K562 (cell line): ENCODE measurements at regions not wholly inside any gene's neighbourhood (a gene's known extent, or its start where the extent isn't known, plus 50 kb on each side); places are given as distances from the start of the nearest gene placed in this dataset.

Source experiments
- ATAC-seq: fragments of 200-7000 bp; cut with Tn5 transposase; 3 replicates; pipeline ENCODE4 v1.9.1; 2020; ENCODE audit warnings: moderate library complexity
- BruUV-seq: library from RNA; stranded (reverse); fragments of 400-500 nt; replicated peaks from 2 replicates; lab custom pipeline; 2021; lab: Mats Ljungman, UMichigan
- CTCF ChIA-PET: fragments of 300-600 bp; formaldehyde crosslinking; extraction: SDS; loops from one replicate; lab custom pipeline; 2021; ENCODE audit warnings: low intra/inter-chr PET ratio; lab: Yijun Ruan, JAX
- POLR2A ChIA-PET: fragments of 300-600, 350-650 bp; sonication (Branson Sonifier 250); formaldehyde crosslinking; extraction: SDS; loops from one replicate; lab custom pipeline; 2021; ENCODE audit warnings: antibody characterized with exemption, inconsistent platforms; lab: Yijun Ruan, JAX
- DNase-seq, 4 experiments: peaks; one replicate each; pipeline versions ENCODE4 v3.0.0 to v3.0.0-alpha.2; 2011 to 2018; ENCODE audit warnings: low spot score in 3 of 4, mixed read lengths in 3 of 4; ENCODE audit errors: extremely low read depth in 1 of 4
- FAIRE-seq: peaks from 2 replicates; lab custom pipeline; 2011; peaks lifted over from hg19 to GRCh38; lab: Jason Lieb, UNC
- H2AFZ ChIP-seq: 2 replicates; pipeline ENCODE4 v1.6.0; 2011; ENCODE audit warnings: low read depth, low read length, control low read depth, inconsistent platforms
- H3K27ac ChIP-seq: fragments of 200-600 bp; 3 replicates; pipeline ENCODE4 v1.8.0; 2011; ENCODE audit warnings: low read depth, mild to moderate bottlenecking, control low read depth, inconsistent platforms, low read length, moderate library complexity, mixed read lengths; ENCODE audit errors: extremely low read depth
- H3K27me3 ChIP-seq, 2 experiments: fragments of 300-600 bp in 1 of 2; 2 replicates in 1 of 2; 3 replicates in 1 of 2; pipeline versions ENCODE4 v1.6.0 to v1.8.0; 2011; ENCODE audit warnings: inconsistent platforms in 2 of 2, low read length in 2 of 2, mild to moderate bottlenecking in 1 of 2, mixed read lengths in 1 of 2, moderate library complexity in 1 of 2; ENCODE audit not compliant: control insufficient read depth in 2 of 2, insufficient read depth in 2 of 2
- H3K36me3 ChIP-seq: fragments of 300-600 bp; 3 replicates; pipeline ENCODE4 v1.8.0; 2011; ENCODE audit warnings: mild to moderate bottlenecking, low read length, inconsistent platforms; ENCODE audit not compliant: control insufficient read depth, insufficient read depth
- H3K4me1 ChIP-seq, 2 experiments: fragments of 200-600 bp in 1 of 2; replicated peaks in 1 of 2; 2 replicates in 1 of 2; 3 replicates in 1 of 2; pipeline versions ENCODE4 v1.5.1 to v1.8.0; 2011; ENCODE audit warnings: inconsistent platforms in 2 of 2, low read length in 2 of 2, mild to moderate bottlenecking in 1 of 2, mixed read lengths in 1 of 2, moderate library complexity in 1 of 2; ENCODE audit not compliant: control insufficient read depth in 2 of 2, insufficient read depth in 2 of 2
- H3K4me2 ChIP-seq: 2 replicates; pipeline ENCODE4 v1.6.1; 2011; ENCODE audit warnings: low read length, control low read depth, inconsistent platforms, mixed read lengths; ENCODE audit not compliant: insufficient read depth
- H3K4me3 ChIP-seq: fragments of 200-600 bp; sonication (generic), shearing (Covaris generic); 2 replicates; pipeline ENCODE4 v1.5.1; 2016; ENCODE audit warnings: control low read depth, inconsistent platforms
- H3K79me2 ChIP-seq: fragments of 200-600 bp; 3 replicates; pipeline ENCODE4 v1.8.0; 2011; ENCODE audit warnings: low read length, inconsistent platforms; ENCODE audit not compliant: control insufficient read depth, insufficient read depth
- H3K9ac ChIP-seq, 2 experiments: 2 replicates each; pipeline versions ENCODE4 v1.6.0 to v1.6.1; 2011; ENCODE audit warnings: low read depth in 2 of 2, low read length in 2 of 2, control low read depth in 1 of 2, inconsistent platforms in 1 of 2, mild to moderate bottlenecking in 1 of 2, mixed read lengths in 1 of 2; ENCODE audit not compliant: insufficient read depth in 1 of 2
- H3K9me1 ChIP-seq: one replicate; pipeline ENCODE4 v1.6.0; 2011; ENCODE audit warnings: inconsistent platforms, mild to moderate bottlenecking, low read length, moderate library complexity; ENCODE audit not compliant: control insufficient read depth, insufficient read depth
- H3K9me3 ChIP-seq: replicated peaks from 2 replicates; pipeline ENCODE4 v1.5.1; 2011; ENCODE audit warnings: low read depth, low read length, inconsistent platforms; ENCODE audit not compliant: control insufficient read depth, insufficient read depth
- H4K20me1 ChIP-seq: replicated peaks from 2 replicates; pipeline ENCODE4 v1.6.1; 2011; ENCODE audit warnings: low read length, inconsistent platforms, mixed read lengths; ENCODE audit not compliant: control insufficient read depth, insufficient read depth
- AFF1 ChIP-seq, 2 experiments: fragments of 450-650 bp; IDR thresholded peaks; 2 replicates each; pipeline ENCODE4 v1.6.1; 2018; ENCODE audit warnings: mild to moderate bottlenecking in 2 of 2, low read depth in 1 of 2; ENCODE audit not compliant: partially characterized antibody in 2 of 2
- BCOR ChIP-seq: fragments of 450-650 bp; IDR thresholded peaks from 2 replicates; pipeline ENCODE4 v1.6.1; 2016
- BRF1 ChIP-seq: IDR thresholded peaks from 3 replicates; pipeline ENCODE4 v1.6.1; 2011; ENCODE audit warnings: borderline replicate concordance, mild to moderate bottlenecking; ENCODE audit not compliant: insufficient read length; ENCODE audit errors: extremely low read depth
- CBFA2T2 ChIP-seq: fragments of 450-650 bp; conservative IDR thresholded peaks from 2 replicates; pipeline ENCODE4 v1.6.1; 2017; ENCODE audit warnings: mild to moderate bottlenecking
- CEBPZ ChIP-seq: fragments of 150-350 bp; IDR thresholded peaks from 2 replicates; pipeline ENCODE4 v1.6.1; 2014; ENCODE audit warnings: low read depth, mild to moderate bottlenecking, low read length, borderline replicate concordance
- EWSR1 ChIP-seq: fragments of 450-650 bp; IDR thresholded peaks from 2 replicates; pipeline ENCODE4 v1.6.1; 2018; ENCODE audit warnings: borderline replicate concordance, mild to moderate bottlenecking, low read depth, moderate library complexity; ENCODE audit not compliant: partially characterized antibody
- IFI16 ChIP-seq: fragments of 250-450 bp; sonication (Bioruptor Pico); IDR thresholded peaks from 2 replicates; pipeline ENCODE4 v2.1.2; 2022; ENCODE audit warnings: mild to moderate bottlenecking, inconsistent platforms
- MEIS2 ChIP-seq: fragments of 450-650 bp; IDR thresholded peaks from 2 replicates; pipeline ENCODE4 v1.6.1; 2014; ENCODE audit warnings: mild to moderate bottlenecking; ENCODE audit not compliant: partially characterized antibody
- TFAP4 ChIP-seq: sonication (generic); formaldehyde crosslinking; IDR thresholded peaks from 2 replicates; pipeline ENCODE4 v1.8.0; 2022; ENCODE audit warnings: missing genetic modification reagents, mild to moderate bottlenecking, moderate library complexity, borderline replicate concordance
- TRIM24 ChIP-seq, 2 experiments: fragments of 450-650 bp; IDR thresholded peaks; 2 replicates each; pipeline ENCODE4 v1.6.1; 2016
- TSC22D4 ChIP-seq: fragments of 450-650 bp; IDR thresholded peaks from 2 replicates; pipeline ENCODE4 v1.6.1; 2016; ENCODE audit warnings: missing genetic modification characterization, missing biosample characterization, control low read depth
- XRCC3 ChIP-seq: fragments of 450-650 bp; IDR thresholded peaks from 2 replicates; pipeline ENCODE4 v1.6.1; 2017; ENCODE audit warnings: mild to moderate bottlenecking, moderate library complexity
- ZC3H4 ChIP-seq: sonication (generic); formaldehyde crosslinking; IDR thresholded peaks from 2 replicates; pipeline ENCODE4 v1.9.0; 2021; ENCODE audit warnings: missing genetic modification reagents, borderline replicate concordance
- ZFX ChIP-seq: sonication (generic); formaldehyde crosslinking; IDR thresholded peaks from 2 replicates; pipeline ENCODE4 v1.8.0; 2022; ENCODE audit warnings: mild to moderate bottlenecking, missing genetic modification reagents, moderate library complexity
- ZNF212 ChIP-seq: fragments of 450-650 bp; formaldehyde crosslinking; IDR thresholded peaks from 2 replicates; pipeline ENCODE4 v1.4.0; 2020; ENCODE audit warnings: mild to moderate bottlenecking
- ZNF224 ChIP-seq: sonication (generic); formaldehyde crosslinking; IDR thresholded peaks from 2 replicates; pipeline ENCODE4 v1.8.0; 2022; ENCODE audit warnings: mild to moderate bottlenecking, missing genetic modification reagents
- ZNF444 ChIP-seq: fragments of 250-450 bp; sonication (Bioruptor Pico); IDR thresholded peaks from 2 replicates; pipeline ENCODE4 v1.4.0; 2020; ENCODE audit warnings: mild to moderate bottlenecking, moderate library complexity
- WGBS: fragments of 100-300 bp; shearing (Covaris generic); methylation state at CpG from one replicate; pipeline ENCODE4 v1.1.6; 2016; ENCODE audit warnings: low coverage, mixed read lengths; ENCODE audit not compliant: insufficient coverage; ENCODE audit errors: missing lambda C conversion rate; 5-methylcytosine and 5-hydroxymethylcytosine counted together
- in situ Hi-C: fragments of 300-500 bp; cut with MboI; formaldehyde crosslinking; loops from 4 replicates; pipeline ENCODE4 v1.15.0; 2018; ENCODE audit warnings: inconsistent platforms, mixed read lengths
- intact Hi-C: fragments of 100-400 bp; cut with micrococcal nuclease; formaldehyde crosslinking; loops from 2 replicates; pipeline ENCODE4 v1.14.2; 2022

- FAIRE-seq: no peak
- Histone ChIP-seq H3K27ac (no peak overlapping the region), H2AFZ (no peak overlapping the region), H3K4me2 (no peak overlapping the region), H3K36me3 (no peaks in the 10 kb centered on the region), H3K79me2 (no peaks in the 10 kb centered on the region), H3K9ac (no peak overlapping the region), H3K9me1 (no peaks in the 10 kb centered on the region), H3K27me3 (no peaks in the 10 kb centered on the region), H3K9me3 (no peaks in the 10 kb centered on the region), H3K4me3 (no peak overlapping the region), H4K20me1 (no peaks in the 10 kb centered on the region), H3K4me1 (no peaks in the 10 kb centered on the region)
- ATAC-seq: no peak
- POLR2A ChIA-PET: no interaction called here
- in situ Hi-C loops: loop anchor here (25.0 kb wide), 1 partner anchor 1209 kb away; no protein-coding TSS in a partner anchor
- BruUV-seq: no TSS peak
- CTCF ChIA-PET: no interaction called here
- DNase-seq: no peak
- WGBS: 0% methylated on average over 1 of the region's 1 CpG
- intact Hi-C loops: loop anchor here (5.0 kb wide), 1 partner anchor 296 kb away; no protein-coding TSS in a partner anchor
- TF ChIP-seq TRIM24 (IDR thresholded peaks at IDR 0.05) (no peak), ZNF212 (no peak), ZC3H4 (CRISPR knock-in tag) (no peak), BCOR (no peak), EWSR1 (no peak), XRCC3 (no peak), AFF1 (IDR thresholded peaks at IDR 0.05; ENCODE audit: low read depth in 1 of 2, partially characterized antibody in 2 of 2) (no peak), ZFX (CRISPR knock-in tag) (no peak), MEIS2 (no peak), CBFA2T2 (no peak), ZNF224 (no peak), IFI16 (CRISPR knock-in tag) (no peak), ZNF444 (CRISPR knock-in tag) (no peak), BRF1 (no peak), CEBPZ (no peak), TSC22D4 (tag) (no peak), TFAP4 (CRISPR knock-in tag) (no peak)
These were observed 53.6 kb upstream of the ANO3 start for GRCh38 chr11:26278354-26278753.
